ENCODE measurements at regions not wholly inside any gene's neighbourhood (a gene's known extent, or its start where the extent isn't known, plus 50 kb on each side); places are given as distances from the start of the nearest gene placed in this dataset.

- no peak overlapping the region for H4K5ac ChIP-seq (ENCODE audit: low read depth, low read length)
- no peaks in the 10 kb centered on the region for H3K9me1 ChIP-seq (ENCODE audit: insufficient read depth, low read length)
- no peaks in the 10 kb centered on the region for H3K79me1 ChIP-seq (ENCODE audit: low read depth in 1 of 2, low read length in 2 of 2)
- dilution Hi-C loops (cut with HindIII; ENCODE audit: low sequenced_read_pairs, unreplicated experiment) (no loop called here), intact Hi-C loops (cut with micrococcal nuclease) (no loop called here), in situ Hi-C loops (cut with MboI; ENCODE audit: low sequenced_read_pairs) (no loop called here)
- no TSS peak for BruUV-seq (replicated peaks)
- no peak overlapping the region for H3K4ac ChIP-seq (ENCODE audit: low read depth, low read length)
- no peak overlapping the region for H2AK5ac ChIP-seq (ENCODE audit: low read depth, low read length)
- no peak overlapping the region for H3K27ac ChIP-seq (ENCODE audit: insufficient read depth, low read length)
- H3K14ac ChIP-seq (replicated peaks; ENCODE audit: low read depth, low read length): no peak overlapping the region
- H4K8ac ChIP-seq (ENCODE audit: low read depth in 2 of 2, low read length in 2 of 2): no peak overlapping the region
- no CpG with 5 or more reads among the region's 2 CpGs for WGBS, 2 experiments (ENCODE audit: extremely low coverage in 2 of 2, insufficient read length in 1 of 2)
- TF ChIP-seq MXI1 (IDR thresholded peaks at IDR 0.05; ENCODE audit: borderline replicate concordance, low read depth, low read length): no peak
- TF ChIP-seq MAFK (IDR thresholded peaks at IDR 0.05; ENCODE audit: low read depth, low read length): peak; percentile 21; the same call in 1 of the 2 replicates
- no peak overlapping the region for H2BK15ac ChIP-seq (ENCODE audit: low read depth, low read length)
- ChIA-PET CTCF (no interaction called here), POLR2A (ENCODE audit: unreplicated experiment) (no interaction called here)
- no peaks in the 10 kb centered on the region for H3K4me1 ChIP-seq (ENCODE audit: control insufficient read depth, insufficient read depth, low read length)
- H3K27me3 ChIP-seq (ENCODE audit: control insufficient read depth, insufficient read depth, low read length): no peaks in the 10 kb centered on the region
- peaks cover 2% of the 10 kb centered on the region; the same call in 1 of the 2 replicates for H3K9me3 ChIP-seq (ENCODE audit: control insufficient read depth, insufficient read depth, low read length)
- H3K9ac ChIP-seq (ENCODE audit: low read depth, low read length): no peak overlapping the region
- no peak overlapping the region for H2AFZ ChIP-seq (replicated peaks; ENCODE audit: low read length, poor library complexity)
- H2BK5ac ChIP-seq (ENCODE audit: low read depth, low read length, poor library complexity, severe bottlenecking): no peak overlapping the region
- H3K4me3 ChIP-seq (ENCODE audit: insufficient read depth, low read depth, low read length): no peak overlapping the region
- H4K20me1 ChIP-seq (ENCODE audit: insufficient read depth, low read length): no peaks in the 10 kb centered on the region
- H3K4me2 ChIP-seq (ENCODE audit: low read depth, low read length): no peak overlapping the region
- H2BK120ac ChIP-seq (ENCODE audit: low read depth, low read length): no peak overlapping the region
- no peak overlapping the region for H2BK20ac ChIP-seq (ENCODE audit: low read depth, low read length)
- no peak overlapping the region for H3K56ac ChIP-seq (ENCODE audit: extremely low read depth, insufficient read depth, low read length)
- H3K23ac ChIP-seq (ENCODE audit: low read depth, low read length): no peak overlapping the region
- no peak overlapping the region for H4K91ac ChIP-seq (ENCODE audit: insufficient read depth, low read depth, low read length)
- H3K18ac ChIP-seq (ENCODE audit: low read depth, low read length): no peak overlapping the region
- DNase-seq (no peak), ATAC-seq (ENCODE audit: low read depth) (no peak)
- H3K36me3 ChIP-seq (ENCODE audit: control insufficient read depth, insufficient read depth, low read length): no peaks in the 10 kb centered on the region
- H2AK9ac ChIP-seq (replicated peaks; ENCODE audit: low read depth, low read length, poor library complexity): no peak overlapping the region
Measured at GRCh38 chr9:29439961-29440360, 1866.7 kb upstream of the C9orf72 start.
